Immature natural killer cell (primary cell): ENCODE measurements at regions not wholly inside any gene's neighbourhood (a gene's known extent, or its start where the extent isn't known, plus 50 kb on each side); places are given as distances from the start of the nearest gene placed in this dataset.
"Not testable (repeated sequence)": the region's sequence is repeated elsewhere in the genome, so short reads cannot be mapped to it uniquely, and the experiment has no call there.

Experiments
- DNase-seq, 3 donors: peaks; one replicate each; pipeline ENCODE4 v3.0.0; 2022; ENCODE audit warnings: mixed read lengths in 1 of 3
- H3K27ac Mint-ChIP-seq, 6 donors: one replicate each; pipeline ENCODE4 v1.8.0; 2020; ENCODE audit warnings: mixed read lengths in 6 of 6, mild to moderate bottlenecking in 5 of 6, inconsistent platforms in 4 of 6, moderate library complexity in 3 of 6
- H3K27me3 Mint-ChIP-seq, 3 donors: one replicate each; pipeline ENCODE4 v1.8.0; 2020 to 2021; ENCODE audit warnings: low read depth in 3 of 3, mild to moderate bottlenecking in 3 of 3, mixed read lengths in 3 of 3, moderate library complexity in 3 of 3, inconsistent platforms in 1 of 3
- H3K36me3 Mint-ChIP-seq, 3 donors: one replicate each; pipeline ENCODE4 v1.8.0; 2020; ENCODE audit warnings: mixed read lengths in 3 of 3, inconsistent platforms in 2 of 3, mild to moderate bottlenecking in 2 of 3
- H3K4me1 Mint-ChIP-seq, 2 donors: one replicate each; pipeline ENCODE4 v1.8.0; 2020; ENCODE audit warnings: inconsistent platforms in 2 of 2, mild to moderate bottlenecking in 2 of 2, mixed read lengths in 2 of 2, moderate library complexity in 1 of 2
- H3K4me3 Mint-ChIP-seq, 5 donors: one replicate each; pipeline ENCODE4 v1.8.0; 2020; ENCODE audit warnings: mild to moderate bottlenecking in 5 of 5, mixed read lengths in 5 of 5, inconsistent platforms in 3 of 5, moderate library complexity in 3 of 5
- H3K9me3 Mint-ChIP-seq, 6 donors: one replicate each; pipeline ENCODE4 v1.8.0; 2020; ENCODE audit warnings: mild to moderate bottlenecking in 6 of 6, mixed read lengths in 6 of 6, inconsistent platforms in 4 of 6, moderate library complexity in 3 of 6

- H3K27ac Mint-ChIP-seq, H3K4me3 Mint-ChIP-seq, H3K4me1 Mint-ChIP-seq, H3K9me3 Mint-ChIP-seq, H3K36me3 Mint-ChIP-seq, H3K27me3 Mint-ChIP-seq, DNase-seq: not testable (repeated sequence)
These were observed 391.4 kb downstream of the BCKDHB start for GRCh38 chr6:80497696-80498486.

GRCh38 chr6:80489911-80490635 is 383.6 kb downstream of the BCKDHB start:
- DNase-seq, result peak in 1 of 3 donors; percentile 19
- Mint-ChIP-seq H3K27ac (no peak overlapping the region), H3K9me3 (peaks cover 0 to 2% (median 0%) of the 10 kb centered on the region in 6 donors), H3K36me3 (peaks cover 0 to 4% (median 0%) of the 10 kb centered on the region in 3 donors), H3K27me3 (peaks cover 0 to 3% (median 0%) of the 10 kb centered on the region in 3 donors), H3K4me1 (no peaks in the 10 kb centered on the region), H3K4me3 (no peak overlapping the region)

- Mint-ChIP-seq H3K9me3 (peaks cover 0 to 3% (median under 1%) of the 10 kb centered on the region in 6 donors), H3K4me1 (no peaks in the 10 kb centered on the region), H3K27me3 (peaks cover 0 to 3% (median 2%) of the 10 kb centered on the region in 3 donors), H3K36me3 (peaks cover 0 to 4% (median 0%) of the 10 kb centered on the region in 3 donors), H3K4me3 (no peak overlapping the region), H3K27ac (no peak overlapping the region)
- DNase-seq, result no peak
These were observed 381.7 kb downstream of the BCKDHB start for GRCh38 chr6:80488190-80488589.

DNA sequence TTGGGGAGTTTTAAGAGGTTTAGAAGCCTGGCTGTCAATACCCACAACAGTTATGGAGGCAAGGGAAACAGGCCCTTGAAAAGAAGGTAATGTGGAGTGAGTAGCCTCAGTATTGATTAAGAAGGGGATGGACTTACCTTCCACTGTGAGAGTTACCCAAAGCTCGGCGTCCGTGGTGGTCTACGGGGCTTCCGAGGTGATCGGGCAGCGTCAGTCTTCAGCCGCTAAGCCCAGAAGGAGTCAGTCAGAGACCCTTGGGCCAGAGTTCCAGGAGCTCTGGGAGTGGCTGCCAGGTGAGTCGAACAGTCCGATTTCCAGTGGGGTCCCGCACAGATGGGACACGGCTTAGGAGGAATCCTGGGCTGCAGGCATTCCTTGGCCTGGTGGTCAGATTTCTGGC is 379.0 kb downstream of the BCKDHB start:
- not testable (repeated sequence) for H3K4me1 Mint-ChIP-seq, H3K27ac Mint-ChIP-seq, H3K4me3 Mint-ChIP-seq, DNase-seq, H3K36me3 Mint-ChIP-seq, H3K27me3 Mint-ChIP-seq, H3K9me3 Mint-ChIP-seq

- H3K4me1 Mint-ChIP-seq, result no peaks in the 10 kb centered on the region
- H3K9me3 Mint-ChIP-seq, result peaks cover 0 to 9% (median 0%) of the 10 kb centered on the region in 6 donors
- no peak overlapping the region for H3K27ac Mint-ChIP-seq
- no peak for DNase-seq
- H3K27me3 Mint-ChIP-seq, result peaks cover 0 to 4% (median 2%) of the 10 kb centered on the region in 3 donors
- H3K4me3 Mint-ChIP-seq, result no peak overlapping the region
- H3K36me3 Mint-ChIP-seq, result peaks cover 0 to 4% (median 0%) of the 10 kb centered on the region in 3 donors
These were observed 375.6 kb downstream of the BCKDHB start for GRCh38 chr6:80482056-80482455.

GRCh38 chr6:80480421-80481157 is 374.1 kb downstream of the BCKDHB start:
- Mint-ChIP-seq H3K27me3 (peaks cover 0 to 2% (median 1%) of the 10 kb centered on the region in 3 donors), H3K27ac (no peak overlapping the region)
- no peak for DNase-seq

GRCh38 chr6:80478030-80478429 is 371.6 kb downstream of the BCKDHB start:
- Mint-ChIP-seq H3K36me3 (no peaks in the 10 kb centered on the region), H3K27me3 (peaks cover 0 to 1% (median 0%) of the 10 kb centered on the region in 3 donors), H3K9me3 (peaks cover 0 to 10% (median 0%) of the 10 kb centered on the region in 6 donors), H3K4me1 (peaks cover 0 to 2% of the 10 kb centered on the region in 2 donors), H3K4me3 (no peak overlapping the region), H3K27ac (no peak overlapping the region)
- DNase-seq, result no peak

More at GRCh38 chr6:80480421-80481157, 374.1 kb downstream of the BCKDHB start:
- H3K36me3 Mint-ChIP-seq, result no peaks in the 10 kb centered on the region
- H3K9me3 Mint-ChIP-seq, result peaks cover 0 to 9% (median 0%) of the 10 kb centered on the region in 6 donors
- peaks cover 0 to 2% of the 10 kb centered on the region in 2 donors for H3K4me1 Mint-ChIP-seq
- no peak overlapping the region for H3K4me3 Mint-ChIP-seq

GRCh38 chr6:80477591-80477990 is 371.1 kb downstream of the BCKDHB start:
- H3K36me3 Mint-ChIP-seq, result no peaks in the 10 kb centered on the region

GRCh38 chr6:80472271-80472670 is 365.8 kb downstream of the BCKDHB start:
- no peaks in the 10 kb centered on the region for H3K27me3 Mint-ChIP-seq
- peaks cover 0 to 5% (median 0%) of the 10 kb centered on the region in 6 donors for H3K9me3 Mint-ChIP-seq
- H3K4me3 Mint-ChIP-seq, result no peak overlapping the region
- H3K36me3 Mint-ChIP-seq, result no peaks in the 10 kb centered on the region
- no peak overlapping the region for H3K27ac Mint-ChIP-seq
- DNase-seq, result no peak
- H3K4me1 Mint-ChIP-seq, result peaks cover 0 to 2% of the 10 kb centered on the region in 2 donors

More at GRCh38 chr6:80477591-80477990, 371.1 kb downstream of the BCKDHB start:
- Mint-ChIP-seq H3K4me3 (no peak overlapping the region), H3K27me3 (peaks cover 0 to 1% (median 0%) of the 10 kb centered on the region in 3 donors), H3K9me3 (peaks cover 0 to 10% (median 0%) of the 10 kb centered on the region in 6 donors), H3K4me1 (peaks cover 0 to 2% of the 10 kb centered on the region in 2 donors), H3K27ac (no peak overlapping the region)
- no peak for DNase-seq

GRCh38 chr6:80469977-80470376 is 363.5 kb downstream of the BCKDHB start:
- DNase-seq, result no peak
- H3K4me1 Mint-ChIP-seq, result no peaks in the 10 kb centered on the region
- no peak overlapping the region for H3K4me3 Mint-ChIP-seq
- H3K27me3 Mint-ChIP-seq, result no peaks in the 10 kb centered on the region
- no peak overlapping the region for H3K27ac Mint-ChIP-seq
- H3K9me3 Mint-ChIP-seq, result peaks cover 0 to 5% (median 0%) of the 10 kb centered on the region in 6 donors
- no peaks in the 10 kb centered on the region for H3K36me3 Mint-ChIP-seq

DNA sequence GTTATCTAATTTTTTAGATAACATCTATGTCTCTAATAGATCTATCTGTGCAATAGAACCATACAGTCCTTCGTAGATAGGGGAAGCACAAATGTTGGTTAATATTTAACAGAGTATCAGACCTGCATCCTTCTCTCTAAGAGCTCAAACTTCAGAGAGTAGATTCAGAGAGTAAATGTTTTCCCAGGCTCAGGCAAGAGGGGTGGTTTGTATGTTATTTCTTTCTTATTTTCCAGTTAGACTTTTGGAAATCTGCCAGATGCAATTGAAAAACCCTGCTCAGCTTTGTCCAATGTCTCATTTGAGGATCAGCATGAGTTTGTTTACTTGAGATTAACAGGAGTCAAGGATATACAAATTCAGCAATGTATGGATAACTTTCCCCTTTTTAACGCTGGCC is 361.9 kb downstream of the BCKDHB start:
- H3K36me3 Mint-ChIP-seq, result peaks cover 0 to 4% (median 0%) of the 10 kb centered on the region in 3 donors
- H3K27ac Mint-ChIP-seq, result no peak overlapping the region
- no peak for DNase-seq
- H3K27me3 Mint-ChIP-seq, result no peaks in the 10 kb centered on the region
- peaks cover 0 to 3% (median 0%) of the 10 kb centered on the region in 6 donors for H3K9me3 Mint-ChIP-seq
- no peak overlapping the region for H3K4me3 Mint-ChIP-seq
- no peaks in the 10 kb centered on the region for H3K4me1 Mint-ChIP-seq

DNA sequence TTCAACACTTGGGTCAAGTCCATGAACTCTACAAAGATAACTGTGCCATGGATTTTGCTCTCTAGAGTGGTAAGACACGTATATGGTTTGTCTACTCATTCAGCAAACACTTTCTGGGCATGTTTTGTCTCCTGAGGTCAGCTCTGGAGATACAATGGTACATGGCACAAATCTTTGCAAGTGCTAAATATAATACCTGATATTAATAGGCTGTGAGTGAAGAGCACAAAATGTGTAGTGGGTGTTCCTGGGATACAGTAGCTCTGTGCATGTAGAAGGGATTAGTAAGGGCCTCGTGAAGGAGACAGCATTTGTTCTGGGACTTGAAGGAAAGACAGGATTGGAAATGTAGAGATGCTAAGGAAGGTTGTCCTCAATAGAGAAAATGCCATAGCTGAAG is 360.9 kb downstream of the BCKDHB start:
- no peak for DNase-seq
- Mint-ChIP-seq H3K27me3 (no peaks in the 10 kb centered on the region), H3K4me3 (no peak overlapping the region), H3K9me3 (peaks cover 0 to 3% (median 0%) of the 10 kb centered on the region in 6 donors), H3K36me3 (peaks cover 0 to 4% (median 0%) of the 10 kb centered on the region in 3 donors), H3K4me1 (no peaks in the 10 kb centered on the region), H3K27ac (no peak overlapping the region)

DNA sequence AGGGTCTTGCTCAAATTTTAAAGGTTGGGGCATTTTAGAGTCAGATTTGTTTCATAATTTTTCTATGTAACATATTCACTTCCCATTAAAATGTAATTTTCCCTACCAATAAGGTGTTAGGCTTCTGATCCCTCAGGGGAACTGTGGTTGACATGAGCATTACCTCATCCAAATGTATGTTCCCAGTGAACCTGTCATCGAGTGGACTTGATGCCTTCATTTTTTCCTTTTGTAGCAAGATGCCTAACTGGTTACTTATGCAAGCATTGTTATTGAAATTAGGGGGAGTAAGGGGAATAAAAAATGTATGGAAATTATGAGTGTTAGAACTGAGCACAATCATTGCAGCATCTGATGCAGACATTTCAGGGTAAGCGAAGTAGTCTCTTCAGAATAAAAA is 360.5 kb downstream of the BCKDHB start:
- no peaks in the 10 kb centered on the region for H3K4me1 Mint-ChIP-seq
- H3K27me3 Mint-ChIP-seq, result no peaks in the 10 kb centered on the region
- no peak overlapping the region for H3K4me3 Mint-ChIP-seq
- no peak overlapping the region for H3K27ac Mint-ChIP-seq
- peaks cover 0 to 3% (median 0%) of the 10 kb centered on the region in 6 donors for H3K9me3 Mint-ChIP-seq
- no peak for DNase-seq
- peaks cover 0 to 4% (median 0%) of the 10 kb centered on the region in 3 donors for H3K36me3 Mint-ChIP-seq
